GM21619 (cell line): ENCODE measurements at regions not wholly inside any gene's neighbourhood (a gene's known extent, or its start where the extent isn't known, plus 50 kb on each side); places are given as distances from the start of the nearest gene placed in this dataset.
"Not testable (repeated sequence)": the region's sequence is repeated elsewhere in the genome, so short reads cannot be mapped to it uniquely, and the experiment has no call there.

ENCODE experiments used
- ATAC-seq: cut with Tn5 transposase; IDR thresholded peaks from one replicate; pipeline ENCODE4 v1.9.1; 2021; ENCODE audit not compliant: unreplicated experiment

DNA sequence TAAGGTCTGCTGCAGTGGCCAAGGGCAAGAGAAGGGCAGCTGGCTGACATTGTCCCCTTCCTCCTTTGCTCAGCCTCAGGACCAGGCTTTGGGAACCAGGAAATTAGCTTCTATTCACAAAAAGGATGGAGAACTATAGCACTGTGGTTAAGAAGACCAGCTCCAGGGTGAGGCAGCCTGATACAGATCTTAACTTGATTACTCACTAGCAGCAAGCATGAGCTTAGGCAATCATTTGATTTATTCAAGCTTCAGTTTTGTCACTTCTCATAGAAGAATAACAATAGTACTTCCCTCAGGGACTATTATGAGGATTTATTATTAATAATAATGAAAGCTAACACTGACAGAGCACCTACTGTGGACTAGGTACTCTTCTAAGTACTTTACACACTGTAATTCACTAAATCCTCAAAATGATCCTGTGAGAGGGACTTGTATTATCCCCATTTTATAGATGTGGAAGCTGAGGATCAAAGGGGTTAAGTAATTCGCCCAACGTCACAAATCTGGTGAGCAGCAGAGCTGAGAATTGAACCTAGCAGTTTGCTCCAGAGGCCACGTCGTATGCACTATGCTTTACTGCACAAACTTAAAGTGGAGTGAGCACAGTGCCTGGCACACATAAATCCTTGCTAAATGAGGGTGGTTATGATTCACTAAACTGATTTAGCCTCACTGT is 130.4 kb upstream of the PAK3 start:
- no peak for ATAC-seq

DNA sequence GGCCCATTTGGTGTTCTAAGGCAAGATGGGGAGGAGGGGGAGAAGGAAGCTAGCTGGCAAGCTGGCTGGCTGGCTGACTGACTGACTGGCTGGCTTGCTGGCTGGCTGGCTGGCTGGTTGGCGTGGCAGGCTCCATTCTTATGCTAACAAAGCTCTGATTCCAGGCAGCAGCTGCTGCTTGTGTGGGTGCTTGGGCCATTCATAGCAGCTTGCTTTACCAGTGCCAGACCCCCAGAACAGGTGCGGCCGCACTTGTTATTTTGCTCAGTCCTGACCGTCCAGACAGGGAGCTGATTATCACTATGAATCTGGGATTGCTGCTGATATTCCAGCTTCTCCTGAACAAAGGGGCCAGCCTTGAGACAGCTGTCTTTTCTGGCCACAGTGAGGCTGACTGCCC is 131.2 kb upstream of the PAK3 start:
- no peak for ATAC-seq

DNA sequence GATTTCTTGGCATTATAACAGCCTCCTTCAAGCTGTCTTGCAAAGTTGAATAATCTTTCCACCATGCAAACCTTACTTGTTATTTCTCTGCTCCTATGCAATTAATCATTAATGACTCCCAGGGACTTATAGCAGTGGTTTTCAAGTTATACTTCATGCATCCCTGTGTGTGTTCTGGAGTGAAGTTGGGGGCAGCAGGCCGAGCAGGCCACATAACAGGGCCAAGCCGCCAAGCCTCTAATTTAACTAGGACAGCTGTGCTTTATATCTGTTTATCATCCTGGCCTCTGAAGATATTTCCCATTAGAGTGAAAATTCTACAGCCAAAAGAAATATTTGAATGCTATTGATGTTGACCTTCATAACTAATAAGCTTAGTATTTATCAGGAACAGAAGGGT is 133.5 kb upstream of the PAK3 start:
- ATAC-seq = no peak

DNA sequence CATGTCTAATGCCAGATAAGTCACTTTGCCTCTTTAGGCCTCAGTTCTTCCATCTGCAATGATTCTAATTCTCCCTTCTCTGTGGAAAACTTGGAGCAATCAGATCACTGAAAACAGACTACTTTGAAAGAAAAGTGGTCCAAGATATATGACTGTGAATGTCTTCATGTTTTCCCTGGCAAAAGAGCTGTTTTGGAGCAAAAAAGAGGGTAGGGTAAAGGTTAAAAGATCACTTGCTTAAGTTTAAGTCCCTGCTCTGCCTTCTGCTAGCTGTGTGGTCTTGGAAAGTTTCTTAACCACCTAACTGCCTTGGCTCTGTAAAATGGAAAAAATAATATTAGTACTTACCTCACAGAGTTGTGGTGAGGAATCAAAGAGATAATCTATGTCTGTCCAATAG is 140.3 kb upstream of the PAK3 start:
- ATAC-seq = no peak

DNA sequence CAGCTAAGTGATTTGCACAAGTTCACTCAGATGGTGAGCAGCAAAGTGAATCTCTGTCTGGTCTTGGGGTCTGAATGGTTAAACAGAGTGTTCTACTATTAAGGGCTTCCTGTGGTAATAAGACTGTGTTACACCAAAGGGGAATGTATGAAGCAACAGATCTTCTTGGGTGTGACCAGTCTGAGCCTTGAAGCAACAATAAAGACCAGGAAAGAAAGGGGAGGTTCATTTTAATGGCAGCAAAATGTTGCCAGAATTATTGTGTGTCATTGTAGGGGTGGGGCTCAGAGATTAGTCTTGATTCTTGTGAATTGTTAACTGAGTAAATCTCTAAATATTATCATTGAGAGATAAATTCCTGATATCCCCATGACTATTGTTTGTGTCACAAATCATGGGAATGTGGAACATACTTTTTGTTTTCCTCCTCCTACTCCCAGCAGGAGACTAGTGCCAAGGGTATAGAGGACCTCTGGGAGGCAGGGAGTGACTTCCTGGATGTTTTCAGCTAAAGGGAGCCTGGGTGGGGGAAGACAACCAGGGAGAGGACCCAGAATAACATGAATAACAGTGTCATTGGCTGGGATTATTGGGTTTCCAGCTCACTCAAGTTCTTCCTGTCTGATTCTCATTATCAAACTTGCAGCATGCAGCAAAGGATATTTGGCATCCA is 141.4 kb upstream of the PAK3 start:
- ATAC-seq = no peak

DNA sequence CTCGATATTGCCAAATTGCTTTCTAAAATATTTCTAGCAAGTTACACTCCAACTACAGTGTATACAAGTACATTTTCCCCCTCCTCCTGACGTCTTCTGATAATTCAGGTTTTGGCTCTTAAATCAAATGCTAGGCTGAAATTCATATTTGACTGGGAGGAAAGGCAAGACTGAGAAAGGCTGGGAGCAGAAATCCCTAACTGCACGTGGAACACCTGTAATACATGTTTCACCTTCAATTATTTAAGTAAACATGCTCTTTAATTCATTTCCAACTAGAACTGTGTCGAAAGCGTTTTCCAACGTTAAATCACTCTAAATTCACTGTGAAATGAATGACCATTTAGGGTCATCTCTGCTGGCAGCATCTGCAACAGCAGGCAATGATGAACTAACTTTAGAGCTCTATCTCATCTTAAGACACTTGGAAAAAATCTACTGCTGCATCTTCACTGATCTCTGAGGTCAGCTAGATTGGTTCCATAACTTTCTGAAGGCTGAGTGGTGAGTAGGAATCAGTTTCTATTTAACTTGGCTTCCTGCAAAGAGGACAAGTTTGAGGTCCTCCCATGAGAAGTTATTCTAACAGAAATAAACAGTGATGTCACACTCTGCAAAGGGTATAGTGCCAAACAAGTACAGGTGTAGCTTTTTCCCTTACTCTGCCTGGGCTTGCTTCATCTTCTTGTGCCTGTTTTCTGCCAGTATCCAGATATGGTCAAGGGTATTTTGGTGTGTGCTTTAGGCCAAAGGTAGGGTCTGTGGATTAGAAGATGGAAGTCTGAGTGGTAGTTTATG is 144.3 kb upstream of the PAK3 start:
- ATAC-seq = no peak

DNA sequence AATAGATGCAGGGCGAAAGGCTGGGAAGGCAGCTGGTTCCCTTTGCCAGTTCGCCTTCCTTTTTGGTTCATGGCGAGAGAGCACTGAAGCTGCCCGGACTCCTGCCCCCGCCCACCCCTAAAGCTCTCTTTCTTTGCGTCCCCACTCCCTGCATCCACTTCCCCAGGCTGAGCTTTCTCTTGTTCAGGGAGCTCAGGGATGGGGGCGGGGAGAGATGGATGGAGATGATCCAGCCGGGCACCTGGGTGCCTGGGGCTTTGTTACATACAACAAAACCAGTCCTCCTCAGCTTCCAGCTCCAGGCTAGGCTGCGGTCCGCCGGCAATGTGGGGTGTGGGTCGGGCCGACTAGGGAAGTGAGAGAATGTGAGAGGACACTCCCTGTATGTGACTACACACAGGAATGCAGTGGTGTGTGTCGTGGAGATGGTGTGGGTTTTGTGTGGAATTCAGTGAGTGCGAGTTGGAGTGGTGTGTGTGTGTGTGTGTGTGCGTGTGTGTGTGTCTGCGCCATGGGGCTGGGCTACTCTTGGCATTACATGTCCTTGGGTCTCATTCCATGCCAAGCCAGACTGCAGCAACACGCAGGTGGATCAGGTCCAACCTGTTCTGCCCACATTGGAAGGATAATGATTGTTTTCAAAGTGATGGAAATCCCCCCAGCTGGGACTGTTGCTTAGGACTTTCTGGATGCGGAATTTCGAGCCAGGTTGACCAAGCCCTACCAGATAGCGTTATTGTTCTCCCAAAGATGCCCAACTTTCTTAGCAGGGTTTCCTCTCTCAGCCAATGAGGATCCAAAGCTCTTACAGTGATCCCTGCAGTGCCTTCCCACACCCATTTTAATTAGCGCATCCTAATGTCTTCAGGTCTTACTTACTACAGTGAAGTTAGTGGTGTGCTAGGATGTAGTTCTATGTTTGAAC is 149.4 kb upstream of the CHRDL1 start:
- ATAC-seq = no peak

DNA sequence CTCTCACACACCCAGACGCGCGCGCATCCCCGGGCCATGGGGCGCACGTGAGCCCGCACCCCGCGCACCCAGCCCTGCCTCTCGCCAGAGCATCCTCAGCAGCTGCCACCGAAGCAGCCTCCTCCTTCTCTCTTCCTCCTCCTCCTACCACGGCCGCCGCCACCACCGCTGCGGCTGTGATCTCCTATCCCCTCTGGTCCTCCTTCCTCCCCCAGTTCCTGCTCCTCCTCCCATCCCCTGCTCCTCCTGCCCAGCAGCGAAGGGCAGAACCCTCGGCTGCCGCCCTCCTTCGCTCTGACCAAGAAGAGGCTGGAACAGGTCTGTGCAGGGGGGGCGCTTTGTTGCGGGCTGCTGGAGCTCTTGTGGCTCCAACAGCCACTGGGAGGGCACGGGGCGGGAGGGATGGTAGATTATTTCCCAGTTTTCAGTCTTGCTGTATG is 148.7 kb upstream of the CHRDL1 start:
- no peak for ATAC-seq

DNA sequence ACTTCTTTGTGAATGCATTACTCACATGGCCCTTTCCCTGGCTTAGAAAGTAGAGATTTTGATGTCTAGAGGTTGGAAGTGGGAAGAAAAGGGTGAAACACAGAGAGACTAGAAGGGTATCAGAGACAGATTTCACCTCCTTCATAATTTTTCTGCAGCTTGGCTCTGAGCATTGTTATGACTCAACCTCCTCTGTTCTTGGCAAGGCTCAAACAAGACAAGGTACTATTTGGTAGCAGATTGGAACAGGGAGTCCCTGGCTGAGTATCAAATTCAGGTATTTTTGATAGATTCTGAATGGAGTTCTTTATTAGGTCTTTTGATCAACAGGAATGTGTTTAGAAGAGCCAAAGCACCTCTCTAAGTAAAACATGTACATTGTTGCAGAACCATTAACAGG is 146.3 kb upstream of the CHRDL1 start:
- ATAC-seq = no peak

DNA sequence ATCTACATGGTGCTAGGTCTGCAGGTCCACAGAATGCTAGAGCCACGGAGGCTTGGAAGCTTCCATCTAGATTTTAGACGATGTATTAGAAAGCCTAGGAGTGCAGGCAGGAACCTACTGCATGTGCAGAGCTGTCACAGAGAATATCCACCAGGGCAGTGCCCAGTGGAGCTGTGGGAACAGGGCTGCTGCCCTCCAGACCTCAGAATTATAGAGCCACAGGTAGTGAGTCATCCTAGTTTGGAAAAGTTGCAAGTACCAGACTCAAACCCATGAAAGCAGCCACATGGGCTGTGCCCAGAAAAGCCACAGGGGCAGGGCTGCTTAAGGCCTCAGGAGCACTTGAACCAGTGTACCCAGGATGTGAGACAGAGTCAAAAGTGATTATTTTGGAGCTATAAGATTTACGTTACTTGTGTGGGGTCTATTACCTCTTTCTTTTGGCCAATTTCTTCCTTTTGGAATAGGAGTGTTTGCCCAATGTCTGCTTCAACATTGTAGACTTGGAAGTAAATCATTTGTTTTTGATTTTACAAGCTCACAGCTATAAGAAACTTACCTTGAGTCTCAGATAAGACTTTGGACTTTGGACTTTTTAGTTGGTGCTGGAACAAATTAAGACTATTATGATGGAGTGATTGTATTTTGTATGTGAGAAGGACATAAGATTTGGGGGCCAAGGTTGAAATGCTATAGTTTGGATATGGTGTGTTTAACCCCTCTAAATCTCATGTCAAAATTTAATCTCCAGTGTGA is 143.5 kb upstream of the CHRDL1 start:
- no peak for ATAC-seq

DNA sequence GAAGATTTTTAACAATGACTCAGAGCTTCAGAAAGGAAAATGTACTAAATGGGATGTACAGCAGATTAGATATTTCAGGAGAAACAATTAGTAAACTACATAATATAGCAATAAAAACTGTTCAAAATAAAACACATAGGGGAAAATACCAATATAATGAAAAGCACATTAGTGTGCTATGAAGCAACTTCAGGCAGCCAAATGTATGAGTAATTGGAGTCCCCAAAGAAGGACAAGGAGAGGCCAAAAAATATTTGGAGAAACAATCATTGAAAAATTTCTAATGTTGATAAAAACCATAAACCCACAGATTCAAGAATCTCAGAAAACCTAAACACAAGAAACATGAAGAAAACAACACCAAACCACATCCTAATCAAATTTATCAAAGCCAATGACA is 129.3 kb upstream of the CHRDL1 start:
- ATAC-seq = no peak

DNA sequence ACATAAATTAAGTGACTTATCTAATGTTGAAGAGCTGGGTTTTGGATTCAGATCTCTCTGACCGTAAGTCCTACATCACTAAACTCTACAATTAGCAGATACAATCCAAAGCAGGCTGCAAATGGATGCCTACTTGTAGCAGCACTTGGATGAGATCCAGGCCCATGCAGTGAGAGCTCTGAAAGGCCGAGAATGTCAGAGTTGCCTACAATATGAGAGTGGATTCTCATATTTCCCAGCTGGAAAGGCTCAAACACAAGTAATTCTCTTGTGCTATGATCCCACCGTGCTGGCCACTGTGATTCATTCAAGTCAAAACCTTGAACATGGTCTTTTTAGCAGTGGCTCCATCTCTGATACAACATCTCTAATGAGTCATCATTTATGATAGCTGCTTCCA is 125.4 kb upstream of the CHRDL1 start:
- no peak for ATAC-seq

DNA sequence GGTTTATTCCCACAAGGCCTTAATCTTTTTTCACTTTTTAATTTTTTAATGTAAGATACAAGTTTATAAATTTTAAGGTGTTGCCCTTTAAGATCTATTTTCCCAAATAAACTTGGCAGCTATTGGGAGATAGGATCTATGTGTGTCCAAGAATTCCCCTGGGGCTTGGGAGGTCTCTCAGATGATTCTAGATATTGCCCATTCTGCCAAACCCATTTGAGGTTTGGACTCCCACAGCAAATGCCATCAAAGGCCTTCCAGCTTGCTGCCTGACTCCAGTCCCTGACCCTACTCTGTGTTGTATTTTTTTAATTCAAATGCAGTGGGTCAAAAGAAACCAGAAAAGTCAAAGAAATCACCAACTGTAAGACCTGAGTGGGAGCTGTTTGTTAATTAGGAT is 120.0 kb upstream of the CHRDL1 start:
- ATAC-seq = no peak

DNA sequence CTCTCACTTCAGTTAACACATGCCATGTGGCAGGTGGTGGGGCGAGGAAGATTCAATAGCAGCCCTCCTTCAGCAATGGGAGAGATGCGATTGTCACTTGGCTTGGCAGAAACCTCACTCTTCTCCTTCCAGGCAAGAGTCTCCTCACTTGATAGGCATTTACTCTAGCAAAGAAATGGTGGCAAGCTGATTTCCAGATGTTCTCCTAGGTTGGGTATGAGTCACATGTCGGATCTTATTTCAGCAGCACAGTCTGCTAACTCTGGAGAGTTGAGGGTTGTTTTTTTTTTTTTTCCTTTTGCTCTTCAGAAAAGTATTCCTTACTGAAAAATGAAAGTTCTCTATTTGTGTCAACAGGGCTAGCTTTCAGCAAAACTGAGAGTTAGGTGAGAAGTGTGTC is 119.5 kb upstream of the CHRDL1 start:
- ATAC-seq = no peak

DNA sequence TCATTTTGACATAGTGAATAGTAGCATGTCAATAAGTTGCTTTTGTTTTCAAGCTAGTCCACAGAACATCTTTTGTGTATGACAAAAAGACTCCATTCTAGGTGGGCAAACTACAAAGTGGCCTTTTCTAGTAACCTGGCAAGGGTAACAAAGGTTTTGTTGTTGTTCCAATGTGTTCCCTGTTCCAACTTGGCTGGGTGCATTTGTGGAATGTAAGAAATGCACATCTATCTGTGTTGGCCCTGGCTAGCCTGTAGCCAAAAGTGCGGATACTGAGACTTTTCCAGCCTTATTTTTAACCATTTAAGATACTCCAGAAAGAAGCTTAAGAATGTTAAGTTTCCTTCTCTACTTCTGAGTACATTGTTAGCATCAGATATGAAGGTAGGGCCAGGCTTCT is 118.7 kb upstream of the CHRDL1 start:
- ATAC-seq = no peak

DNA sequence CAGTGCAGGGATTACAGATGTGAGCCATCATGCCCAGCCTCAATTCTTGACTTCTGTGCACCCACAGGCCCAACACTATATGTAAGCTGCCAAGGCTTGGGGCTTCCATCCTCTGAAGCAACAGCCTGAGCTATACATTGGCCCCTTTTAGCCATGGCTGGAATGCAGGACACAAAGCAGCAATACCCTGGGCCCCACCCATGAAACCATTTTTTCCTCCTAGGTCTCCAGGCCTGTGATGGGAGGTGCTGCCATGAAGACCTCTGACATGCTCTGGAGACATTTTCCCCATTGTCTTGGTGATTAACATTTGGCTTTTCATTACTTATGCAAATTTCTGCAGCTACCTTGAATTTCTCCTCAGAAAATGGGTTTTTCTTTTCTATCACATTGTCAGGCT is 109.1 kb upstream of the CHRDL1 start:
- ATAC-seq = not testable (repeated sequence)

DNA sequence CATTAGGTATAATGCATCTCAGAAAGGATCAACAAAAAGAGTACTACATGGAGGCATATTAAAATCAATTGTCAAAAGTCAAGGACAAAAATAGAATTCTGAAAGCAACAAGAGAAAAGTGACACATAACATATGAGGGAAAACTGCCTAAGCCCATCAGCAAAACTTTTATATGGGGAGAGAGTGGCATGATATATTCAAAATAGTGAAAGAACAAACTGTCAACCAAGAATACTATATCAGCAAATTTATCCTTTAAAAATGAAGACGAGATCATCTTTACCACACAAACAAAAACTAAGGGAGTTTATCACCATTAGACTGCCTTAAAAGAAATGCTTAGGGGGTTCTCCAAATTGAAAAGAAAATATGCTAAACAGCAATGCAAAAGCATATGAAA is 86.4 kb upstream of the CHRDL1 start:
- no peak for ATAC-seq

DNA sequence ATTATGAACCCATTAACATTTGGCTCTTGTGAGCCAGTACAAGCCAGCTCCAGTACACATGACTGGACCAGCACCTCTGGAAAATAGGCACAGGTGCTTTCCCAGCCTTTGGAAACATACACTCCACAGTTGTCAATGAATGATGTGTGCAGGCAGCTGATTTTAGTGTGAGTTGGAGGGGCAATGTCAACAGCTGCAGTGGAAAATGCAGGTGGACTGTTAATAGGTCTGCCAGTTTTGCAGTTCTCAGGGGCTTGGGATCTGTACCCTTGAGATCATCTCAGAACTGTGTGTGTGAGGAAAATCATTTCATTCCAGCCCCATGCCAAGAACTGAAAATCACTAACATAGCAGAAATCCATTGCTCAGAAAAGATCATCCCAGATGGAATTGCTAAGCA is 81.7 kb upstream of the CHRDL1 start:
- no peak for ATAC-seq

DNA sequence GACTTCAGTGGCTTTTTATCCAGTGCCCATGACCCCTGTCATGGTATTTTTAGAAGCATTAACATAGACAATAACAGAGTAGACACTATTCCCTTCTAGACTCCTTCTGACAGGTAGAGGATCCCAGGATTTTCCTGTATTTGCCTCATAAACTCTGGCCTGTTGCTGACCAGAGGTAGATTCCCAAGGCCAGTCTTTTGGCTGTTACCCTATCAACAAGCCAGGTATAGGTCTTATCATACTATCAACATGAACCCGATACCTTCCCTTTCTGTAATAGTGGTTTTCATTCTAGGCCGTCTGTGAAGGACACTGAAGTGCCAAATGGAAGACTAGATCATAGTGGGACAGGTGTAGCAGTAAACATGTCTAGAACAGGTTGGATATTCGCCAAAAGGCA is 76.2 kb upstream of the CHRDL1 start:
- no peak for ATAC-seq

DNA sequence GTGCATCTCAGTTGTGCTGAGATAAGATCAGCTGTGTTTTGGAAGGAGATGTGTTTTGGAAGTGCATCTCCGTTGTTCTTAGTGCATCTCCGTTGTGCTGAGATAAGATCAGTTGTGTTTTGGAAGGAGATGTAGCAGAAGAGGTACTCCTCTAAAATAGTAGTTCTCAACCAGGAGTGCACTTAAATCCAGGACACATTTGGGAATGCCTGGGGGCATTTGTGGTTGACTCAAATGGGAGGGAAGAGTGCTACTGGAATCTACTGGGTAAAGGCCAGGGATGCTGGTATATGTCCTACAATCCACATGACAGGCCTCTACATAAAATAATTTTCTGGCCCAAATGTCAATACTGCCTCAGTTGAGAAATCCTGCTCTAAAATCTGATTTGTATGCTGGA is 70.8 kb upstream of the CHRDL1 start:
- ATAC-seq = no peak
